DND-41 (cell line): ENCODE measurements at regions not wholly inside any gene's neighbourhood (a gene's known extent, or its start where the extent isn't known, plus 50 kb on each side); places are given as distances from the start of the nearest gene placed in this dataset.

Experiments used
- ATAC-seq: fragments of 200-7000 bp; cut with Tn5 transposase; 3 replicates; pipeline ENCODE4 v1.9.1; 2021; ENCODE audit warnings: low read depth; ENCODE audit not compliant: insufficient read depth
- DNase-seq: peaks from one replicate; pipeline ENCODE4 v3.0.0-alpha.2; 2020
- H2AFZ ChIP-seq: 2 replicates; pipeline ENCODE4 v1.6.0; 2012; ENCODE audit warnings: low read depth, low read length
- H3K27ac ChIP-seq: 2 replicates; pipeline ENCODE4 v1.5.1; 2012; ENCODE audit warnings: low read length, inconsistent platforms
- H3K27me3 ChIP-seq: fragments of 200-600 bp; sonication (generic); 2 replicates; pipeline ENCODE4 v1.6.0; 2012; ENCODE audit warnings: low read length, mild to moderate bottlenecking, inconsistent platforms; ENCODE audit not compliant: insufficient read depth, poor library complexity
- H3K36me3 ChIP-seq: 2 replicates; pipeline ENCODE4 v1.5.1; 2012; ENCODE audit warnings: low read length, inconsistent platforms; ENCODE audit not compliant: insufficient read depth
- H3K4me1 ChIP-seq: 2 replicates; pipeline ENCODE4 v1.5.1; 2012; ENCODE audit warnings: mild to moderate bottlenecking, low read length; ENCODE audit not compliant: insufficient read depth
- H3K4me2 ChIP-seq: 2 replicates; pipeline ENCODE4 v1.6.0; 2012; ENCODE audit warnings: mild to moderate bottlenecking, moderate library complexity, low read length, inconsistent platforms; ENCODE audit not compliant: insufficient read depth
- H3K4me3 ChIP-seq, 2 experiments: fragments of 200-600 bp in 1 of 2; shearing (Covaris generic) in 1 of 2; 2 replicates each; pipeline ENCODE4 v1.5.1; 2012 to 2016; ENCODE audit warnings: inconsistent platforms in 2 of 2, low read length in 2 of 2, mild to moderate bottlenecking in 2 of 2, low read depth in 1 of 2, moderate library complexity in 1 of 2
- H3K79me2 ChIP-seq: 2 replicates; pipeline ENCODE4 v1.6.0; 2012; ENCODE audit warnings: low read length, inconsistent platforms; ENCODE audit not compliant: insufficient read depth
- H3K9ac ChIP-seq: 2 replicates; pipeline ENCODE4 v1.6.0; 2012; ENCODE audit warnings: low read depth, mild to moderate bottlenecking, inconsistent platforms, low read length, moderate library complexity
- H3K9me3 ChIP-seq: 2 replicates; pipeline ENCODE4 v1.5.1; 2012; ENCODE audit warnings: low read length, moderate library complexity, mild to moderate bottlenecking, inconsistent platforms; ENCODE audit not compliant: insufficient read depth, severe bottlenecking
- H4K20me1 ChIP-seq: 2 replicates; pipeline ENCODE4 v1.6.0; 2012; ENCODE audit warnings: low read length; ENCODE audit not compliant: insufficient read depth
- CTCF ChIP-seq: IDR thresholded peaks from 2 replicates; pipeline ENCODE4 v1.5.1; 2012; ENCODE audit warnings: borderline replicate concordance, low read length, moderate library complexity, mild to moderate bottlenecking; ENCODE audit not compliant: poor library complexity, severe bottlenecking; ENCODE audit errors: extremely low read depth
- EZH2 ChIP-seq: IDR thresholded peaks from 3 replicates; pipeline ENCODE4 v1.6.1; 2012; ENCODE audit warnings: borderline replicate concordance, low read depth, mild to moderate bottlenecking, moderate library complexity, low read length, inconsistent platforms; ENCODE audit not compliant: severe bottlenecking

- DNase-seq (no peak), ATAC-seq (no peak)
- H3K4me1 ChIP-seq: no peaks in the 10 kb centered on the region
- no peaks in the 10 kb centered on the region for H3K36me3 ChIP-seq
- no peak overlapping the region for H3K4me2 ChIP-seq
- no peaks in the 10 kb centered on the region for H3K79me2 ChIP-seq
- no peak overlapping the region for H3K9ac ChIP-seq
- no peak overlapping the region for H3K4me3 ChIP-seq
- no peaks in the 10 kb centered on the region for H4K20me1 ChIP-seq
- H2AFZ ChIP-seq: no peak overlapping the region
- TF ChIP-seq CTCF: no peak
- TF ChIP-seq EZH2: no peak
- no peak overlapping the region for H3K27ac ChIP-seq
- peaks cover 2% of the 10 kb centered on the region for H3K27me3 ChIP-seq
- no peaks in the 10 kb centered on the region for H3K9me3 ChIP-seq
These were observed 309.1 kb downstream of the PSAT1 start for GRCh38 chr9:78606001-78606379.

- no peaks in the 10 kb centered on the region for H3K9me3 ChIP-seq
- H3K79me2 ChIP-seq: no peaks in the 10 kb centered on the region
- H3K4me1 ChIP-seq: no peaks in the 10 kb centered on the region
- ATAC-seq (no peak), DNase-seq (no peak)
- peaks cover 2% of the 10 kb centered on the region for H3K27me3 ChIP-seq
- no peak overlapping the region for H2AFZ ChIP-seq
- H3K9ac ChIP-seq: no peak overlapping the region
- H3K27ac ChIP-seq: no peak overlapping the region
- TF ChIP-seq CTCF: no peak
- TF ChIP-seq EZH2: no peak
- no peaks in the 10 kb centered on the region for H4K20me1 ChIP-seq
- H3K4me2 ChIP-seq: no peak overlapping the region
- no peak overlapping the region for H3K4me3 ChIP-seq
- H3K36me3 ChIP-seq: no peaks in the 10 kb centered on the region
These were observed 310.9 kb downstream of the PSAT1 start for GRCh38 chr9:78607853-78608252.

GRCh38 chr9:78609450-78609849 lies 312.5 kb downstream of the PSAT1 start:
- H3K27ac ChIP-seq: no peak overlapping the region
- no peak overlapping the region for H3K9ac ChIP-seq
- no peak overlapping the region for H3K4me3 ChIP-seq
- no peaks in the 10 kb centered on the region for H3K36me3 ChIP-seq
- H3K9me3 ChIP-seq: no peaks in the 10 kb centered on the region
- ATAC-seq (no peak), DNase-seq (no peak)
- H3K4me1 ChIP-seq: no peaks in the 10 kb centered on the region
- H3K79me2 ChIP-seq: no peaks in the 10 kb centered on the region
- no peaks in the 10 kb centered on the region for H4K20me1 ChIP-seq
- TF ChIP-seq CTCF: no peak
- H3K27me3 ChIP-seq: peaks cover 5% of the 10 kb centered on the region
- no peak overlapping the region for H2AFZ ChIP-seq
- H3K4me2 ChIP-seq: no peak overlapping the region

GRCh38 chr9:78612091-78612490 lies 315.2 kb downstream of the PSAT1 start:
- Histone ChIP-seq H3K79me2 (no peaks in the 10 kb centered on the region), H4K20me1 (no peaks in the 10 kb centered on the region), H3K4me3 (no peak overlapping the region), H2AFZ (no peak overlapping the region), H3K36me3 (no peaks in the 10 kb centered on the region), H3K9ac (no peak overlapping the region), H3K27ac (no peak overlapping the region), H3K27me3 (peaks cover 5% of the 10 kb centered on the region), H3K9me3 (no peaks in the 10 kb centered on the region), H3K4me1 (no peaks in the 10 kb centered on the region), H3K4me2 (no peak overlapping the region)
- TF ChIP-seq EZH2: no peak
- no peak for TF ChIP-seq CTCF
- ATAC-seq: no peak
- DNase-seq: no peak
